ENCODE measurements at regions not wholly inside any gene's neighbourhood (a gene's known extent, or its start where the extent isn't known, plus 50 kb on each side); places are given as distances from the start of the nearest gene placed in this dataset.

DNA sequence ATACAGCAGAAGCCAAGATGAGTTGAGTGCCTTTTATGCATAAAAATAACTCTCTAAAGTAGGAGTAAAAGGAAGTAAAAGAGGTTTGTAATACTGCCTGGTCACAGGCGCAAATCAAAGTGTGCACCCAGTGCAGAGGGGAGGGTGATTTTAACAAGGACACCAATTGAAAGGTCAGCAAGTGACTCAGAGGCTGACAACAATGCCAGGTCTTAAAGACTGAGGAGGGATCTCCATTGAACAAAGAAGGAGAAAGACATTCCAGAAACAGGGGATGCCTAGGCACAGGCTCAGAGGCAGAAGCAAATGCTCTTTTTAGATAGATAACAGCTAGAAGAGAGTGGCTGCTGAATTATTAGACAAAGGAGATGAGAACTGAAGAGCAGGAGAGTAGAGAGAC, 297.4 kb upstream of the VCX start:
- ATAC-seq, result no peak
- WGBS, 2 donors, result 84 to 92% methylated on average over 1 of the region's 1 CpG
- intact Hi-C loops (cut with DNase I), result no loop called here
- no peaks in the 10 kb centered on the region for H3K4me1 ChIP-seq
- H3K36me3 ChIP-seq, result no peaks in the 10 kb centered on the region
- H3K9me3 ChIP-seq, result no peaks in the 10 kb centered on the region
- no peak overlapping the region for H3K27ac ChIP-seq
- DNase-seq, result no peak
- no peaks in the 10 kb centered on the region for H3K27me3 ChIP-seq
- TF ChIP-seq, protein P1, sequence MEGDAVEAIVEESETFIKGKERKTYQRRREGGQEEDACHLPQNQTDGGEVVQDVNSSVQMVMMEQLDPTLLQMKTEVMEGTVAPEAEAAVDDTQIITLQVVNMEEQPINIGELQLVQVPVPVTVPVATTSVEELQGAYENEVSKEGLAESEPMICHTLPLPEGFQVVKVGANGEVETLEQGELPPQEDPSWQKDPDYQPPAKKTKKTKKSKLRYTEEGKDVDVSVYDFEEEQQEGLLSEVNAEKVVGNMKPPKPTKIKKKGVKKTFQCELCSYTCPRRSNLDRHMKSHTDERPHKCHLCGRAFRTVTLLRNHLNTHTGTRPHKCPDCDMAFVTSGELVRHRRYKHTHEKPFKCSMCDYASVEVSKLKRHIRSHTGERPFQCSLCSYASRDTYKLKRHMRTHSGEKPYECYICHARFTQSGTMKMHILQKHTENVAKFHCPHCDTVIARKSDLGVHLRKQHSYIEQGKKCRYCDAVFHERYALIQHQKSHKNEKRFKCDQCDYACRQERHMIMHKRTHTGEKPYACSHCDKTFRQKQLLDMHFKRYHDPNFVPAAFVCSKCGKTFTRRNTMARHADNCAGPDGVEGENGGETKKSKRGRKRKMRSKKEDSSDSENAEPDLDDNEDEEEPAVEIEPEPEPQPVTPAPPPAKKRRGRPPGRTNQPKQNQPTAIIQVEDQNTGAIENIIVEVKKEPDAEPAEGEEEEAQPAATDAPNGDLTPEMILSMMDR (IDR thresholded peaks at IDR 0.05), result no peak
- H3K4me3 ChIP-seq, result no peak overlapping the region

DNA sequence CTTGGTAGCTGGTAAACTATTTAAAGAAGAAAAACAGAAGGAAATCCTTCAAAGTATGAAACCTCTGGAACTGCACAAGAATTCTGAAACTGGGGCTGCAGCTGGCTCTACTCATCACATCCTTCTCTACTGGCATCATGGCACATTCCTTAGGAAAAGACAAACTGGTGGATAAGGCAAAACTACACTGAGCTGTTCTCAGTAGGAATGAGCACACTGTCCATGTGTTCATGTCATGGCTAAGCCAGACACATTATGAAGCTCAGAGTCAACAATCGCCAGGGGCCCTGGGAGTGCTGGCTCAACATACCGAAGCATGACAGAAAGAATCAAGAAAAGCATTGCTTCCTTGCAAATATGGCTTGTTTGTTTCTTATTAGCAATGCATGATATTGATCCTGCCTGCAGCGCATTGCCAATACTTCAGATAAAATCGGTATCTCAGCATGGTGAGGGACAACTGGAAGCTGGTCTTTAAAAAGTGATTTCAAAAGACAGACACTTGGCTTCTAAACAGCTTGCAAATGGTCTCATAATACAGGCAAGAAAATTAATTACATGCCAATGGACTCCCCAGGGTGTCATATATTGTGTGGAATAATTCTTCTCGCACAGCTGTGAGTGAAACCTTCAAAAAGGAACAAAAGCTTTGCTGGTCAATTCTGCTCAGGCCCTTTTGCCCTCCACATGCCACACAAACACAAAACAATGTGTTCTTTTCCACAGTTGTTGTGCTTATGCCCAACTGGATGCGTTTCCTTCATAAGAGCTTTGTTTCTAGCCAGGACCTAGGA, 300.2 kb upstream of the VCX start:
- intact Hi-C loops (cut with DNase I), result no loop called here
- no peak for DNase-seq
- Histone ChIP-seq H3K36me3 (no peaks in the 10 kb centered on the region), H3K4me3 (no peak overlapping the region), H3K27me3 (no peaks in the 10 kb centered on the region), H3K27ac (no peak overlapping the region), H3K4me1 (no peaks in the 10 kb centered on the region), H3K9me3 (peaks cover 0 to 6% (median 0%) of the 10 kb centered on the region in 11 donors)
- 81 to 82% methylated on average over 6 of the region's 6 CpGs for WGBS, 2 donors
- TF ChIP-seq, protein P1 (IDR thresholded peaks at IDR 0.05), result no peak
- no peak for ATAC-seq

DNA sequence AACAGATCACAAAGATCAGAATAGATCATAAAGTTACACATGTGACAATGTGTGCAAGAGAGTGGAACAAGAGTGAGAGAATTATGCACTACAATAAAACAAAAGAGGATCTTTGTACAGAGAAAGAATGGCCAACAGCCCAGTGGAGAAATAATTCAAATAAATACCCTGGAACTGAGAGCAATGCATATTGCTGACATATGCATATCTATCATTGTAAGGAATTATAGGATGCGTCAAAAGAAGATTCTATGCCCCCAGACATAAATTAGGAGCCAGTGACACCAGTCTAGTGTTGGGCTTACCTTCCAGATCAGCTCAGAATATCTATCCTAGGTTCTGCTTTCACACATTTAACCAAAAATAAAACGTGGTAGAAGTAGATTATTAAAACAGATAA, 320.1 kb upstream of the VCX start:
- Histone ChIP-seq H3K27me3 (no peaks in the 10 kb centered on the region), H3K9me3 (peaks cover 0 to 11% (median 0%) of the 10 kb centered on the region in 11 donors), H3K4me3 (no peak overlapping the region), H3K36me3 (no peaks in the 10 kb centered on the region), H3K27ac (no peak overlapping the region), H3K4me1 (no peaks in the 10 kb centered on the region)
- no peak for DNase-seq
- WGBS, 2 donors, result 70 to 78% methylated on average over 2 of the region's 2 CpGs
- ATAC-seq, result no peak
- intact Hi-C loops (cut with DNase I), result no loop called here
- TF ChIP-seq, protein P1 (IDR thresholded peaks at IDR 0.05), result no peak

DNA sequence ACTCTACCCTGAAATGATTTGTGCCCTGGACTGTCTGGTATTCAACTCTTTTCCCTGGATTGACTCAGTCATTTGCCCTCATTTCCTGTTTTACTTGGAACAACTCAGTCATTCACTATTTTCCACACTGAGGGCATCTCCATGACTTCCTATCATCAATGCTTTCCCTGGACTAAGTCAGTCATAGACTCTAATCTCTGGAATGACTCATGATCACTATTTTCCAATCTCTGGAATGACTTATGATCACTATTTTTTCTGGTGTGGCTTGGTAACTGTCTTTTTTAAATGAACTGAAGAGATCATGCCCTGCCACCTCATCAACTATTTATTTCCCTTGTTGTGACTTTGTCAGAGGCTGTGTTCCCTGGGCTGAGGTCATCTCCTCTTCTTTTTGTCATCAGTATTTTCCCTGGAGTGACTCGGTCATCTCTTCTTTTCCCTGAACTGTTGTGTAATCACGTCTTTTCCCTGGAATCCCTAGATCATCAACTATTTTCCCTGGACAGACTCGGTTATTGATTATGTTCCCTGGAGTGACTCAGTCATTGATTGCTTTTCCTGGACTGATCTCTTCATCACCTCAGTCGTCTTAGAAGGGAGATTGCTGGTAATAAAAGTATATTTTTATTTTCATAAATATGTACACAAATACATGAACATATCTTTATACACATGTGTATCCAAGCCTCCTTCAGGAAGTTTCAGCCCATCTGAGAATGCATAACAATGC, 327.1 kb upstream of the VCX start:
- TF ChIP-seq, protein P1 (IDR thresholded peaks at IDR 0.05), result no peak
- Histone ChIP-seq H3K4me3 (no peak overlapping the region), H3K9me3 (peaks cover 0 to 17% (median 0%) of the 10 kb centered on the region in 11 donors), H3K27me3 (no peaks in the 10 kb centered on the region), H3K4me1 (no peaks in the 10 kb centered on the region), H3K36me3 (no peaks in the 10 kb centered on the region), H3K27ac (no peak overlapping the region)
- intact Hi-C loops (cut with DNase I), result no loop called here
- DNase-seq, result no peak
- ATAC-seq, result no peak
- WGBS, 2 donors, result 54 to 61% methylated on average over 4 of the region's 4 CpGs

Data from heart right ventricle (tissue), 16 donors.